ENCODE measurements at regions not wholly inside any gene's neighbourhood (a gene's known extent, or its start where the extent isn't known, plus 50 kb on each side); places are given as distances from the start of the nearest gene placed in this dataset.

- H3K9ac ChIP-seq (ENCODE audit: control insufficient read depth, extremely low read depth, insufficient read depth, low read length) = no peak overlapping the region
- H3K27ac ChIP-seq (ENCODE audit: control insufficient read depth, insufficient read depth, low read length) = no peak overlapping the region
- H3K4me1 ChIP-seq (ENCODE audit: control insufficient read depth, extremely low read depth, insufficient read depth, low read length) = no peaks in the 10 kb centered on the region
- FAIRE-seq (no peak), DNase-seq (ENCODE audit: low read depth, low spot score) (no peak)
- H2AFZ ChIP-seq (ENCODE audit: control insufficient read depth, low read length) = no peak overlapping the region
- H3K9me1 ChIP-seq (ENCODE audit: control insufficient read depth, extremely low read depth, insufficient read depth, low read length) = no peaks in the 10 kb centered on the region
- no peak overlapping the region for H3K4me3 ChIP-seq (ENCODE audit: control insufficient read depth in 2 of 3, extremely low read depth in 1 of 3, insufficient read depth in 2 of 3, low read depth in 1 of 3, low read length in 3 of 3)
- no peaks in the 10 kb centered on the region for H3K36me3 ChIP-seq (ENCODE audit: control insufficient read depth in 2 of 2, extremely low read depth in 1 of 2, insufficient read depth in 2 of 2, low read length in 2 of 2)
- H3K79me2 ChIP-seq (ENCODE audit: control insufficient read depth, insufficient read depth, low read length) = no peaks in the 10 kb centered on the region
- H3K27me3 ChIP-seq (ENCODE audit: control insufficient read depth, extremely low read depth, insufficient read depth, low read length) = no peaks in the 10 kb centered on the region
- no peak overlapping the region for H3K4me2 ChIP-seq (ENCODE audit: control insufficient read depth, extremely low read depth, insufficient read depth, low read depth, low read length)
- no peaks in the 10 kb centered on the region for H3K9me3 ChIP-seq (ENCODE audit: control insufficient read depth, low read depth, low read length)
- no peak for TF ChIP-seq EZH2 (IDR thresholded peaks at IDR 0.05; ENCODE audit: low read length)
- TF ChIP-seq CTCF (optimal IDR thresholded peaks at IDR 0.05 in 1 of 3, IDR thresholded peaks at IDR 0.05 in 1 of 3, conservative IDR thresholded peaks at IDR 0.05 in 1 of 3; ENCODE audit: extremely low read depth in 1 of 3, insufficient read depth in 2 of 3, low read length in 3 of 3) = no peak
- dilution Hi-C loops (cut with MboI; ENCODE audit: extremely low pct_ligation_motif_present, low sequenced_read_pairs) = no loop called here
- no peaks in the 10 kb centered on the region for H4K20me1 ChIP-seq (ENCODE audit: control insufficient read depth, extremely low read depth, insufficient read depth, low read length)
Measured at GRCh38 chr5:152642880-152643279, 237.8 kb upstream of the NMUR2 start.

- dilution Hi-C loops (cut with MboI; ENCODE audit: extremely low pct_ligation_motif_present, low sequenced_read_pairs) = no loop called here
- no peaks in the 10 kb centered on the region for H3K4me1 ChIP-seq (ENCODE audit: control insufficient read depth, extremely low read depth, insufficient read depth, low read length)
- no peak for TF ChIP-seq CTCF (optimal IDR thresholded peaks at IDR 0.05 in 1 of 3, IDR thresholded peaks at IDR 0.05 in 1 of 3, conservative IDR thresholded peaks at IDR 0.05 in 1 of 3; ENCODE audit: extremely low read depth in 1 of 3, insufficient read depth in 2 of 3, low read length in 3 of 3)
- TF ChIP-seq EZH2 (IDR thresholded peaks at IDR 0.05; ENCODE audit: low read length) = no peak
Measured at GRCh38 chr5:152644029-152644728, 239.1 kb upstream of the NMUR2 start.

More at GRCh38 chr5:152644029-152644728, 239.1 kb upstream of the NMUR2 start:
- Histone ChIP-seq H3K9me1 (ENCODE audit: control insufficient read depth, extremely low read depth, insufficient read depth, low read length) (no peaks in the 10 kb centered on the region), H3K9ac (ENCODE audit: control insufficient read depth, extremely low read depth, insufficient read depth, low read length) (no peak overlapping the region), H3K79me2 (ENCODE audit: control insufficient read depth, insufficient read depth, low read length) (no peaks in the 10 kb centered on the region), H3K9me3 (ENCODE audit: control insufficient read depth, low read depth, low read length) (no peaks in the 10 kb centered on the region), H4K20me1 (ENCODE audit: control insufficient read depth, extremely low read depth, insufficient read depth, low read length) (no peaks in the 10 kb centered on the region), H3K27ac (ENCODE audit: control insufficient read depth, insufficient read depth, low read length) (no peak overlapping the region), H3K4me2 (ENCODE audit: control insufficient read depth, extremely low read depth, insufficient read depth, low read depth, low read length) (no peak overlapping the region), H3K36me3 (ENCODE audit: control insufficient read depth in 2 of 2, extremely low read depth in 1 of 2, insufficient read depth in 2 of 2, low read length in 2 of 2) (no peaks in the 10 kb centered on the region), H3K4me3 (ENCODE audit: control insufficient read depth in 2 of 3, extremely low read depth in 1 of 3, insufficient read depth in 2 of 3, low read depth in 1 of 3, low read length in 3 of 3) (no peak overlapping the region), H2AFZ (ENCODE audit: control insufficient read depth, low read length) (no peak overlapping the region), H3K27me3 (ENCODE audit: control insufficient read depth, extremely low read depth, insufficient read depth, low read length) (no peaks in the 10 kb centered on the region)
- DNase-seq (ENCODE audit: low read depth, low spot score) (no peak), FAIRE-seq (no peak)
